GM11168 (cell line): ENCODE measurements at regions not wholly inside any gene's neighbourhood (a gene's known extent, or its start where the extent isn't known, plus 50 kb on each side); places are given as distances from the start of the nearest gene placed in this dataset.

ENCODE experiments used
- in situ Hi-C: fragments of 300-500 bp; cut with MboI; formaldehyde crosslinking; loops from one replicate; pipeline ENCODE4 v1.12.0; 2022; ENCODE audit warnings: low sequenced_read_pairs; ENCODE audit not compliant: unreplicated experiment

GRCh38 chr17:416293-417206 is 63.9 kb upstream of the RPH3AL start:
- in situ Hi-C loops, result no loop called here

GRCh38 chr17:413706-414380 is 61.2 kb upstream of the RPH3AL start:
- in situ Hi-C loops, result no loop called here

DNA sequence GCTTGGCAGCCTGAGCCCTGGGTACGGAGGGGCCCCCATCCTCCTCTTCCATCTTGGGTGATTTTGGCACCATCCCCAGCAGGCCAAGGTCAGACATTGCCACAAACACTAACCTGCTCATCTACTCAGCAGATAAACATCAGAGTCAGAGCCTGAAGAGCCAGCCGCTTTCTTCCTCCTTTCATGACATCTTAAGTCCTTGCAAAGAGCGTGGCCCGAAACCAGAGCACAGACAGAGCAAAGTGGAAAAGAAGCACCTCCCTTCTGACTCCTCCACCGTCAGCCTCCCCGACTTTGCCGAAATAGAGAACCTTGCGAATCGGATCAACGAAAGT is 60.4 kb upstream of the RPH3AL start:
- in situ Hi-C loops, result no loop called here

GRCh38 chr17:412211-413015 is 59.8 kb upstream of the RPH3AL start:
- in situ Hi-C loops, result no loop called here

DNA sequence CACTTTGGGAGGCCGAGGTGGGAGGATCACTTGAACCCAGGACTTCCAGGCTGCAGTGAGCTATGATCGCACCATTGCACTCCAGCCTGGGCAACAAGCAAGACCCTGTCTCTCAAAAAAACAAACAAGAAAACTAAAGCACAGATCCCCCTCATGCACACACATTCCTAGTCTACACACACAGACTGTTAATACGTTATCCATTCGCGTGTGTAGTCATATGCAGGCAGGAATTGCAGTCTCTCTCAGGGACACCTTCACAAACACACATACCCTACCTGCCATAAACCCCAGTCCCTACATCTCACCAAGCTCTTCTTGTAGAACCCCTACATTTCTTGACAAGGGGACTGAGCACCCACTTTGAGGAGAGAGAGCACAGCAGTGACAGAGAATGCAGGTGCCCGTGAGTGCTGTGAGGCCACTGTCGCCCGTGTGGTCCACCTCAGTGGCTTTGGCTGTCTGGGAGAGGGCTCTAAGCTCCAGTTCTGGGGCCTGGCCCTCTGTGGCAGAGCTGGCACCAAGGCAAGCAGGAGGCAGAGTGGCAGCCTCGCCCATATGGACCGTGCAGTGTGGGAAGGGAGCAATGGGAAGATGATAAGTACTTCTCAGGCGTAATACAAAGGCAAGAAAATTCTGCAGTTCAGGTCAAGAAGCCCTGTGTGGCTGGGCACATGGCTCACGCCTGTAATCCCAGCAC is 59.0 kb upstream of the RPH3AL start:
- in situ Hi-C loops, result no loop called here

DNA sequence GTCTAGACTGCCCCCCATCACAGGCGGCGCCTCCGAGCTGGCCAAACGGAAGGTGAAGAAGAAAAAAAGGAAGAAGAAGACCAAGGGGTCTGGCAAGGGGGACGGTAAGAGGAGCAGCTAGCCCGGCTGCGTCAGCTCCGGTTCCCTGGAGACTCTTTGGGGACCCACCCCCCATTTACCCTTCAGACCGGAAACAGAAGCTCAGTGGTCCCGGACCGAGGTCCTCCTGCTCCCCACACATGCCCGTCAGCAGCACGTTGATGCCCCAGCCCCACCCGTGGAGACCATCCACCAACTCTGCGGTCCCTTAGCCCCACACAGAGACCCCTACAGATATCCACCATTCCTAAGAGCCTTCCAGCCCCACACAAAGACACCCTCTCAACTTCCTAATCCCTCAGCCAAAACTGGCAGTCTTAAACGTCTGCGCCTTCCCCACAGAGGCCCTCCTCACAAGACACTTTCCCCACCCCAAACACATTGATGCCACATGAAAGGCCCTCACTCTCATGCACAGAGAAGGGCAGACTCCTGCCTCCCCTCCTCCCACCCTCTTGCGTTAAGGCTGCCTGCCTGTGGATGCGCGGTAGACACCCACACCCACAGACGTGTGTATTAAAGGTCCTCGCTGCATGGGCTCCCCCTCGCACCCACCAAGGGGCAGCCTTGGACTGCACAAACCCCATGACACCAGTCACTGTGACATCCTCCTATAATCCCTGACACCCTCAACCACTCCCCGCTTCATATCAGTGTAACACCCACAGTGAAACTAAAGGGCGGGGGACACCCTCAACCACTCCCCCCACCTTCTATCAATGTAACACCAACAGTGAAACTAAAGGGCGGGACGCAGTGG is 58.2 kb upstream of the RPH3AL start:
- in situ Hi-C loops, result no loop called here

- in situ Hi-C loops, result no loop called here
Measured at GRCh38 chr17:409848-410542, 57.4 kb upstream of the RPH3AL start.

GRCh38 chr17:409308-409847 is 56.8 kb upstream of the RPH3AL start:
- in situ Hi-C loops, result no loop called here

DNA sequence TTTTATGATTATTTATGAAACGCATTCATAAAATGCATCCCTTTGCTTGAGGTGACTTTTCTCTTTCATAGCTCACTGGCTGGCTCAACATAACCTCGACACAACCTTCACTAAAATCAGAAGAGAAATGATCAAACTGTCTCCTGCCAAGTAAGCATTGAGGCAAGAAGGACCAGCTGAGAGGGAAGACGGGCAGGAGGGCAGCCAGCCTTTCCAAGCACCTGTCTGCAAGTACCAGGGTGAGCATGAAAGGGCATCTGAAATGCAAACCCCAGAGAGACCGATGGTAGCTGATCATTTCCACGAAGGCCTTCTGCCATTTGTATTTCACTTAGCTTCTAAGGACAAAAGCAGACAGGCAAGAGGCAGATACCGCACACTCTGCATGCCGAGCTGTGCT is 52.1 kb upstream of the RPH3AL start:
- in situ Hi-C loops, result no loop called here
